Stimulated activated CD8-positive, alpha-beta memory T cell treated with anti-CD3 and anti-CD28 coated beads, Interleukin-7, amount 100 ng/mL, for 24 hours (primary cell): ENCODE measurements at regions not wholly inside any gene's neighbourhood (a gene's known extent, or its start where the extent isn't known, plus 50 kb on each side); places are given as distances from the start of the nearest gene placed in this dataset.
"Not testable (repeated sequence)": the region's sequence is repeated elsewhere in the genome, so short reads cannot be mapped to it uniquely, and the experiment has no call there.

Experiments used
- DNase-seq: peaks from one replicate; pipeline ENCODE4 v3.0.0-alpha.2; 2020; ENCODE audit warnings: low read depth

- DNase-seq = no peak
These were observed 74.2 kb upstream of the RGPD5 start for GRCh38 chr2:109719871-109720270.

GRCh38 chr2:109720380-109721106 lies 73.6 kb upstream of the RGPD5 start:
- DNase-seq = no peak

- DNase-seq = no peak
These were observed 73.0 kb upstream of the RGPD5 start for GRCh38 chr2:109721135-109721534.

GRCh38 chr2:109721626-109722025 lies 72.5 kb upstream of the RGPD5 start:
- DNase-seq = no peak

GRCh38 chr2:109722026-109722425 lies 72.1 kb upstream of the RGPD5 start:
- no peak for DNase-seq

GRCh38 chr2:109722640-109723039 lies 71.5 kb upstream of the RGPD5 start:
- DNase-seq = not testable (repeated sequence)

- DNase-seq = not testable (repeated sequence)
These were observed 71.0 kb upstream of the RGPD5 start for GRCh38 chr2:109723153-109723552.

GRCh38 chr2:109724533-109725460 lies 69.3 kb upstream of the RGPD5 start:
- DNase-seq = no peak

- no peak for DNase-seq
These were observed 67.5 kb upstream of the RGPD5 start for GRCh38 chr2:109726379-109727270.

- DNase-seq = no peak
These were observed 66.1 kb upstream of the RGPD5 start for GRCh38 chr2:109727929-109728447.

- not testable (repeated sequence) for DNase-seq
These were observed 60.4 kb upstream of the RGPD5 start for GRCh38 chr2:109733746-109734145.

GRCh38 chr2:109736177-109736827 lies 57.8 kb upstream of the RGPD5 start:
- DNase-seq = no peak
